ENCODE measurements at regions not wholly inside any gene's neighbourhood (a gene's known extent, or its start where the extent isn't known, plus 50 kb on each side); places are given as distances from the start of the nearest gene placed in this dataset.

DNA sequence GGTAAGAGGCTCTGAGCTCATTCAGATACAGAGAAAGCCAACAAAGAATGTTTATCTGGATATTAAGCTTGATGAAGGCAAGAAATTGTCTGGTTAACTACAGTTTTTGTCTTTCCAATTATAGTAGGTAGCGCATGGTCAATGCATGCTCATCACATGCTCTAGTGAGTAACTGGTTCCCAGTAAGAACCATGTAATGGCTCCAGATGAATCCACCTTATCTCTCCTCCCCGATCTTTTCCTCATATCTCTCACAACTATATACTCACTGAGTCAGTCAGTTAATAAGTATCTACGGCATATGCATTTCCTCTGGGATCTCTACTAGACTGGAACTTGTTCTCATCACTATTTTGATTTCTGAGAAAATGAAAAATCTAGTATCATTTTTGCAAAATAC is 340.7 kb upstream of the DYNLRB2 start:
- no peak for TF ChIP-seq GATA3 (IDR thresholded peaks at IDR 0.05; ENCODE audit: low read depth, low read length)
- no peak for TF ChIP-seq GATA2 (IDR thresholded peaks at IDR 0.05; ENCODE audit: low read depth, low read length)

DNA sequence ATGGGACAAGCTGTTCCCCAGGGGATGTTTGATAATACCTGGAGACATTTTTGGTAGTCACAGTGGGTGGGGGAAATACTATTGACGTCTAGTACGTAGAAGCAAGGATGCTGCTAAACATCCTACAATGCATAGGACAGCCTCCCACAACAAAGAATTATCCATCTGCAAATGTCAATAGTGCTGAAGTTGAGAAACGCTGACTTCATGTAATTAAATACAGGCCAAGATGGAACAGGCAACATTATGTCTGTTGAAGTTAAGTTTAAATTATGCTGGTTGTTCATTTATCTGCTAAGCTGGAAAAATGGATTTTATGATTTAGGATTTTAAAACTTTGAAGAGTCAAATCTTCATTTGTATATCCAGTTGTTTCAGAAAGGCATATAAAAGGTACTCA is 341.2 kb upstream of the DYNLRB2 start:
- TF ChIP-seq GATA3 (IDR thresholded peaks at IDR 0.05; ENCODE audit: low read depth, low read length) (no peak), GATA2 (IDR thresholded peaks at IDR 0.05; ENCODE audit: low read depth, low read length) (no peak)

DNA sequence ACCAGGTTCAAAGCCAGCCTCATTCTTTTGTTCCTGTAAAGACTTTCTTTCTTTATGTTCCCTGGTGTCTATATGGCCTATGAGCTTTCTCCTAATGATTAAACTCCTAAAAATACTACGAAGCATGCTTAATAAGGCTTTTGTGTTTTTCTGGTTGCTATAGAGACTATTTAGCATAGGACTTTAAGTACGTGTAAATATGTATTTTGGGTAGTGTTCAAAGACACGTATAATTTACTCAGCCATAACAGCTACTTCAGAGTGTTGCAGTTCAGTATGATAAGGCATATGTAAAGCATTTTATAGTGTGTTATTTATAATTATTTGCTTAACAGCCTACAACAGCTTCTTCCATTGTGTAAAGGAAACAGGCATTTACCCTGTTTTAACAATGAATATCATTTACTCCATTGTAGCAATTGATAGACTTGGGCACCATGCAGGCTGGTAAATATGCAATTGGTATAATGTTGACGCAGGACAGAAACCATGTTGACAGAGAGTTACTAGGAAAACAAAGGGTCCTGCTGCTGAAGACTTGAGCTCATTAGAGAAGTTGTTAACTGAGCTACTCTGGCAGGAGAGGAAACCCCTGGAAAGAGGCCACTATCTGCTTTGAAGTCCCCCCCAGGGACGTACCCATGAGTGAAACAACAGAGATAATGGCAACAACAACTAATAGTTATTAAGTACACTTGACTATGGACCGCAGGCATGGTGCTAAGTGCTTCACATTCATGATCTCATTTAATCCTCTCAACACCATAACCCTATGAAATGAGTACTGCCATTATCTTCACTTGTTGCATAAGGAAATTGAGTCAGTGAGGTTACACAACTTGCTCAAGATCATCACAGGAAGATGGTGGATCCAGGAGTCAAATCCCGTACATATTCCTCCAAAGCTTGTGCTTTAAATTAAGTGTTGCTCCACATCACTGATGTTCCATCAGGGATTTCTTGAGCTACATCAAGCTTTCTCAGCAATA is 342.2 kb upstream of the DYNLRB2 start:
- TF ChIP-seq GATA3 (IDR thresholded peaks at IDR 0.05; ENCODE audit: low read depth, low read length) (no peak), GATA2 (IDR thresholded peaks at IDR 0.05; ENCODE audit: low read depth, low read length) (no peak)

DNA sequence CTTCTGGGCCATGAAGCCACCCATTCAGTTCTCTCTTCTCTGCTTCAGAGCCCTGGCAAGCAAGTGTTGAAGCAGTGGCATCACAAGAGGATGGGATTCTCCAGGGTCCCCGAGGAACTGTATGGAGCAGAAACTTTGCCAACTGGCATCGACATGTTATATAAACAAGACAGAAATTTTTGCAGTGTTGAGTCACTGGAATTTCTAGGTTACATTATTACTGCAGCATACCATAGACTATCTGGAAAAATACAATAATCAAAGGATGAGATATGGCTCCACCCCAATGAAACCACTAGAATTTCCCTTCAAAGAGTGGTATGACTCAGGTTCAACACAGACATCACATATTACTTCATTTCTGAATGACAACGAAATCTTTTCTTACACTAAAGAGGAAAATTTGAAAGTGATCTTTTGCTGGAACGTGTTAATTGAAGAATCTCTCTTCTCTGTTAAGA is 343.0 kb upstream of the DYNLRB2 start:
- TF ChIP-seq GATA3 (IDR thresholded peaks at IDR 0.05; ENCODE audit: low read depth, low read length) (no peak), GATA2 (IDR thresholded peaks at IDR 0.05; ENCODE audit: low read depth, low read length) (no peak)

DNA sequence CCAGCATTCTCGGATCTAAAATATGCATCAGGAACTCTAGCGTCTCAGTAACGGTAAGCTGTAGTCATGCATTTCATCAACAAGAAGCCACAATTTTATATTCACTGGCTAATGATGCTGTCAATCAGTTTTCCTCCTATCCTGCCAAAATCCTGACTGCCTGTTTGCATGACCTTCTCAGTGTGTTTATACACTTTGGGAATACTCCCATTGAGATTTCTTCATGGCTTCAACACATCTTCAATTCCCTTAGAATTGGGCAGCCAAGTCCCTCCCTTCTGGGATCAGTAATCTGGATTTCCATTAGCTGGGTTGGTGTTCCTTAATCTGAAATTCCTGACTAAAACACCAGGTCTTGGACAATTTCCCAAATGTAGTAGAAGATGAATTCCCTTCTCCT is 348.9 kb upstream of the DYNLRB2 start:
- TF ChIP-seq GATA3 (IDR thresholded peaks at IDR 0.05; ENCODE audit: low read depth, low read length) (no peak), GATA2 (IDR thresholded peaks at IDR 0.05; ENCODE audit: low read depth, low read length) (no peak)

DNA sequence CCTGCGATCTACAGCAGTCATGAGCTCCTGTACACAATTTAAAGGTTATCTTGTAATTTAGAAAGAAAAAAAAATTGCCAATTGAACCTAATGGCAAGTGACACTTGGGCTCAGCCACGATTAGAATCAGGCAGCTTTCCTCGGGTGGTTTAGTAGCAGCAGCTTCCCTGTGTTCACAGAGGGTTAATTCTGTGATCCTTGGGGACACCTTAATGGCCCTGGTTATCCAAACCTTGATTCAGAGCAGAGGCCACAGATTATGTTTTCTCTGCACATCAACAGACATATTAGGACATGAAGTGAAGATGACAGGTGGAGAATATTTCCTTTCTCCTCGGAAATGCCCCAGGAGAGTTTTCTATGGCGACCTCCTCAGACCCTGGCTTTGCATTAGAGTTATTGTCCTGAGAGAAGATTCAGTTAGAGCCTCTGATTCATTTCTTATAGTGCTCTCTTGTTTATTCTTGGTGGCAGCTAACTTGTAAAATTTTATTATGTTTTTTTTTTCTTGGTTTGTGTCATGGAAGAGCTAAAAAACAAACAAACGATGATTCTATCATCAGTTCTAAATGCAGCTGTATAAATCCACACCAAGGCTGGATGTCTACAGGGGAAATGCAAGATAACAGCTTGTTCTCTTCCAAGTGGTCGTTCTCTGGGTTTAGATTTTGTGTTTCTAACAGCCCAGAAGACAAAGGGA is 351.2 kb upstream of the DYNLRB2 start:
- no peak for TF ChIP-seq GATA2 (IDR thresholded peaks at IDR 0.05; ENCODE audit: low read depth, low read length)
- TF ChIP-seq GATA3 (IDR thresholded peaks at IDR 0.05; ENCODE audit: low read depth, low read length), result no peak

DNA sequence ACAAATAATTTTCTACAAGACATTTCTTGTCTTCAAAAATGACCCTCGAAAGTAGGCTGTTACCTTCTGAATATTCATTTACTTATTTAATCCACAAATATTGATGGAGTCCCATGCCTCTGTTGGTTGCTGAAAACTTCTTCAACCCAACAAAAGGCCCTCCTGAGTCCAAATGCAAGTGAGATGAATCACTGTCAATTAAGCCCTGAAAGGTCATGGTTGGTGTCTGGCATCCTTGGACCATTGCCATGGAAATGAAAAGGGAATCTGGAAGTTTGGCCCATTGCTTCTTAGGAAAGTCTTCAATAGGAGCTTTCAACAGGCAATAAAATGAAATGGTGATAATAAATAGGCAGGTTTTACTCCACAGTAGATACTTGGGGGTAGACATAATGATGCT is 364.7 kb upstream of the DYNLRB2 start:
- TF ChIP-seq GATA2 (IDR thresholded peaks at IDR 0.05; ENCODE audit: low read depth, low read length) (no peak), GATA3 (IDR thresholded peaks at IDR 0.05; ENCODE audit: low read depth, low read length) (no peak)

DNA sequence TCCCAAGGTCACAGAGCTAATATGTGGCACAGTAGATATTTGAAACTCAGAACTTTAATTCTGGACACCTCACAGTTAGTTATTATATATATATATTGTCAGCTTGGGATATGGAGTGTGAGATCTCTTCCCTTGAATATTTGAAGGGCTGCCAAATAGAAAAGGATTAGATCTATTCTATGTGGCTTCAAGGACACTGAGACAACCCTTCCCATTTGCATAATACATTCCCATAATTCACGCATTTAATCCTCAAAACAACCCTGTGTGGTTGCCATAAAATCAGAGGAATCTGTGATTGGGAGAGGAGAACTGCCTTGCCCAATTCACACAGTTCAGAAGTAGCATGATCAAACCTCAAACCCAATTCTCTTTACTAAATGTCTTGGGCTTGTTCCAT is 365.8 kb upstream of the DYNLRB2 start:
- TF ChIP-seq GATA2 (IDR thresholded peaks at IDR 0.05; ENCODE audit: low read depth, low read length) (no peak), GATA3 (IDR thresholded peaks at IDR 0.05; ENCODE audit: low read depth, low read length) (no peak)

DNA sequence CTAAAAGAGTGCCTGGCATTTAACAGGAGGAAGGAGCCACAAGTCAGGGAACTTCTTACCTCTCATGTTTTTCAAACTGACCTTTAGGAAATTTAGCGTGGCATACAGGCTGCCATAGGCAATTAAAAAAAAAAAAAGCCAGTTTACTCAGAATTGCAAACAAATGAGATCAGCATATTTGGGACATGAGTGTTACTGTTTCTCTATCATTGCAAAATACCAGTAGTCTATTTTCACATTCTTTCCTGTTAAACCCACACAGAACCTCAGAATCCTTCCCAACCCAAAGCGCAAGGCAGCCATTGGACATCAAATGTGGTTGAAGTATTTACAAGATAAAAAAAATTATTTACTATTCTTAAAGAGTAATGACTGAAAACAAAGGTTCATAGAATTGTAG is 366.4 kb upstream of the DYNLRB2 start:
- TF ChIP-seq GATA2 (IDR thresholded peaks at IDR 0.05; ENCODE audit: low read depth, low read length) (no peak), GATA3 (IDR thresholded peaks at IDR 0.05; ENCODE audit: low read depth, low read length) (no peak)

DNA sequence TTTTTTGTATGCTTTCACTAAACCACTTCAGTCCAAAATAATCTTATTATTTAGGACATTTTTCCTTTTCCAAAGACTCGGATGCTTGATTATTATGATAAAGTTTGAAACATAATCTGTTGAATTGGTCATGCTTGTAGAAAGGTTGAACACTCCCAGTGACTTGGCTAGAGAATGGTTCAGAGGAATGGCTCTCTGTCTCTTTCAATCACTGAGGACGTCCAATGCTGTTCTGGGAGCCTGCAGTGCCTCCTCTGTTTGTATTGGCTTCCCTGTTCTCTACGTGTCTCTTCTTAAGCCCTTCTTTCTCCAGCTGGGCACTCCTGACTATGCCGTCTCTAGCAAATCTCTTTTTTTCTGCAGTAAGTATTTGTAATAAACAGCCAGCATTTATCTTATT is 369.0 kb upstream of the DYNLRB2 start:
- no peak for TF ChIP-seq GATA2 (IDR thresholded peaks at IDR 0.05; ENCODE audit: low read depth, low read length)
- TF ChIP-seq GATA3 (IDR thresholded peaks at IDR 0.05; ENCODE audit: low read depth, low read length), result no peak

DNA sequence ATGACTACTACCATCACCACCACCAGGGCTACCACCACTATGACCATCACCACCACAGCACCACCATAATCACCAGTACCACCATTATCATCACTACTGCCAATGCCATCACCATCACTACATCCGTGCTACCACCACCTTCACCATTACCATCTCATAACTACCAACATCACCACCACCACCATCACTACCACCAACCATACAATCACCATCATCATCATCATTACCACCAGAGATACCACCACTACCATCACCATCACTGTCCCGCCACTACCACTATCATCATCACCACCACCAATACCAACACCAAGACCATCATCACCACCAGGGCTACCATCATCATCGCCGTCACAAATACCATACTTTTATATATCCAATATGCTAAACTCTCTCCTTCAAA is 369.6 kb upstream of the DYNLRB2 start:
- TF ChIP-seq GATA3 (IDR thresholded peaks at IDR 0.05; ENCODE audit: low read depth, low read length) (no peak), GATA2 (IDR thresholded peaks at IDR 0.05; ENCODE audit: low read depth, low read length) (no peak)

DNA sequence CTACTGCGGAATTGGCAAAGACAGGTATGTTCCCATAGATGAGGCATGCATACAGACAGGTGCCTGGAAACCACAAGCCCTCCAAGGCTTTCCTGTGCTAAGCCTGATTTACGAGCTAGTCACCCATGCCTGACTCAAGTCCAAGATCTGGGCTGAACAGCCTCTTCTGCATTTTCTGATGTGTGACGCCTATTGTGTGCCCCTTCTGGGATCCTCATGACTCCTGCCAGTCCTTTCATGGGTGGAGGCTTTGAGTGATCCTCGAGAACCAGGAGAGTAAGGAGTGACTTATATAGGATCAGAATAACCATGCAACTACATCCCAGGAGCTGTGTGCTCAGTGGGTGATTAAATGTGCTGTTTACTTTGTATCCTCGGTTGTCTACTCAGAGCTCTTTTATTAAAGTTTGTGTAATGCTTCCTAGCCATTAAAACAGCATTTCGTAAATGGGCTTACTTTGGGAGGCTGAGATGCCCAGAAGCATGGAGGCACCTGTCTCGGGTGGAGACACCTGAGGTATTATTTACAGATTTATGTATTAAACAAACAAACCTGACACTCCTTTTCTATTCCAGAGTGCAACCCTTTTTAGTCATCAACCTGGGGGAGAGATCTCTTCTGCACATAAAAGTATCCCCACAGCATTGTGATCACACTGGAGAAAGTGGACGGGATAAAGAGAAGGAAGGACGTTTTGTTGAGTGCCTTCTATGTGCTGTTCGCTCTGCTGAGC is 373.0 kb upstream of the DYNLRB2 start:
- TF ChIP-seq GATA2 (IDR thresholded peaks at IDR 0.05; ENCODE audit: low read depth, low read length), result no peak
- no peak for TF ChIP-seq GATA3 (IDR thresholded peaks at IDR 0.05; ENCODE audit: low read depth, low read length)

DNA sequence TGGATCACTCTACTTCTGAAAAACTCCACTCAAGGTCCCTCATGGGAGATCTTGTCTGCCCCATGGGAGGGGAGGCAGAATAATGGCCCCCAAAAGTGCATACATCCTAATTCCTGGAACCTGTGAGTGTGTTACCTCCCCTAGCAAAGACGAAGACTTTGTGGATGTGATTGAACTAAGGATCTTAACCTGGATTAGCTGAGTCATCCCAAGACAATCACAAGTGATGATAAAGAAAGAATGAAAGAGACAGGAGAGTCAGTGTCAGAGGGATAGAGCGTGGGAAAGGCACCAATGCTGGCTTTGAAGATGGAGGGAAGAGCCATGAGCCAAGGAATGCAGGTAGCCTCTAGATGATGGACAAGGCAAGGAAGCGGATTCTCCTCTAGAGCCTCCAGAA is 374.7 kb upstream of the DYNLRB2 start:
- TF ChIP-seq GATA3 (IDR thresholded peaks at IDR 0.05; ENCODE audit: low read depth, low read length) (no peak), GATA2 (IDR thresholded peaks at IDR 0.05; ENCODE audit: low read depth, low read length) (no peak)

DNA sequence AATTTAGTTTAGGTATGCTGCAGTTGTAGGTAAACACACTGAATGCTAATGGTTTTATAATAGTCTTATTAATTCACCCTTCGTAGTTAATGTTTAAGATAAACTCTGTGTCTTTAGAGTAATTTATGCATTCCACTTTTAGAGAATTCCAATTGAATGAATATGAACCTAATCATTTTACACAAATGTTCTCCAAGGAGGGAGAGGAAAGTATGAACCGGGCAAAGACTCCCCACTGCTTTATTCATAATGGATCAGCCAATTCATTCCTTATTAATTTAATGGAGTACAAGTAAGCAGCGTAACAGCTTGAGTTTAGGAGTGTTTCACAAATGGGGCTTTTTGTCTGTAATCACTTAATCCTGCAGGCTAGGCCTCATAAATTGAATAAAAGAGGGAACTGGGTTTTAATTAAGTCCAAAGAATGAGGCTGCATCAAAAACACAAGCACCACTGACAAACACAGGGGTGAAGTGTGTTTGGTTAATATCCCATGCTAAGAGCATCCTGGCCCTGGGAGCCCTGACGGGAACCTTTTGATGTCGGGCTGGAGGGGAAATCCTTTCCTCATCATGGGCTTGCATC is 375.7 kb upstream of the DYNLRB2 start:
- TF ChIP-seq GATA3 (IDR thresholded peaks at IDR 0.05; ENCODE audit: low read depth, low read length) (no peak), GATA2 (IDR thresholded peaks at IDR 0.05; ENCODE audit: low read depth, low read length) (no peak)
